ENCODE measurements at regions not wholly inside any gene's neighbourhood (a gene's known extent, or its start where the extent isn't known, plus 50 kb on each side); places are given as distances from the start of the nearest gene placed in this dataset.

DNA sequence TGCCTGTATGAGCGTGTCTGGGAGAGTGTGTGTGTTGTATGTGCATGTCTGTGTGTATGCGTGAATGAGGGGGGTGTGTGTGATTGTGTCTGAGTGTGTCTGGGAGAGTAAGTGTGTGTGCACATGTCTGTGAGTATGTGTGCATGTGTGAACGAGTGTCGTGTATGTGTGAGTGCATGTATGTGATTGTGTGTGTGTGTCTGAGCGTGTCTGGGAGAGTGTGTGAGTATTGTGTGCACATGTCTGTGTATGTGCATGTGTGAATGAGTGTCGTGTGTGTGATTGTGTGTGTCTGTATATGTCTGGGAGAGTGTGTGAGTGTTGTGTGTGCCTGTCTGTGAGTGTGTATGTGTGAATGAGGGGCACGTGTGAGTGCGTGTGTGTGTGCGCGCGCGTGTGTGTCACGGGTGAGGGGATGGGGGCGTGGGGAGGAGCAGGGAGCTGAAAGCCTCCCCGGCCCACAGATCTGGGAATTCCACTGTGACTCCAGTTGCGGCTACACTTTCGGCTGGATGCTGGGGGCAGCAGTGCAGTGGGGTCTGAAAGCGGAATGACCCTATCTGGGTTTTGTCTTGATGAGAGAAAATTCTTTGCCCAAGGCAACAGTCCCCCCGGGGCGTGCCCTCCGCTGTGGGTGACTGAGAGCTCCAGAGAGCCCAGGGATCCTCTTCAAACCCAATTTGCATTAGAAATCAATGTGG is 138.1 kb upstream of the MED13L start:
- TF ChIP-seq EZH2 (IDR thresholded peaks at IDR 0.05; ENCODE audit: low read length) = no peak
- TF ChIP-seq, protein P1, sequence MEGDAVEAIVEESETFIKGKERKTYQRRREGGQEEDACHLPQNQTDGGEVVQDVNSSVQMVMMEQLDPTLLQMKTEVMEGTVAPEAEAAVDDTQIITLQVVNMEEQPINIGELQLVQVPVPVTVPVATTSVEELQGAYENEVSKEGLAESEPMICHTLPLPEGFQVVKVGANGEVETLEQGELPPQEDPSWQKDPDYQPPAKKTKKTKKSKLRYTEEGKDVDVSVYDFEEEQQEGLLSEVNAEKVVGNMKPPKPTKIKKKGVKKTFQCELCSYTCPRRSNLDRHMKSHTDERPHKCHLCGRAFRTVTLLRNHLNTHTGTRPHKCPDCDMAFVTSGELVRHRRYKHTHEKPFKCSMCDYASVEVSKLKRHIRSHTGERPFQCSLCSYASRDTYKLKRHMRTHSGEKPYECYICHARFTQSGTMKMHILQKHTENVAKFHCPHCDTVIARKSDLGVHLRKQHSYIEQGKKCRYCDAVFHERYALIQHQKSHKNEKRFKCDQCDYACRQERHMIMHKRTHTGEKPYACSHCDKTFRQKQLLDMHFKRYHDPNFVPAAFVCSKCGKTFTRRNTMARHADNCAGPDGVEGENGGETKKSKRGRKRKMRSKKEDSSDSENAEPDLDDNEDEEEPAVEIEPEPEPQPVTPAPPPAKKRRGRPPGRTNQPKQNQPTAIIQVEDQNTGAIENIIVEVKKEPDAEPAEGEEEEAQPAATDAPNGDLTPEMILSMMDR (optimal IDR thresholded peaks at IDR 0.05 in 1 of 3, IDR thresholded peaks at IDR 0.05 in 1 of 3, conservative IDR thresholded peaks at IDR 0.05 in 1 of 3; ENCODE audit: extremely low read depth in 1 of 3, insufficient read depth in 2 of 3, low read length in 3 of 3) = no peak
